ENCODE measurements at regions not wholly inside any gene's neighbourhood (a gene's known extent, or its start where the extent isn't known, plus 50 kb on each side); places are given as distances from the start of the nearest gene placed in this dataset.

DNA sequence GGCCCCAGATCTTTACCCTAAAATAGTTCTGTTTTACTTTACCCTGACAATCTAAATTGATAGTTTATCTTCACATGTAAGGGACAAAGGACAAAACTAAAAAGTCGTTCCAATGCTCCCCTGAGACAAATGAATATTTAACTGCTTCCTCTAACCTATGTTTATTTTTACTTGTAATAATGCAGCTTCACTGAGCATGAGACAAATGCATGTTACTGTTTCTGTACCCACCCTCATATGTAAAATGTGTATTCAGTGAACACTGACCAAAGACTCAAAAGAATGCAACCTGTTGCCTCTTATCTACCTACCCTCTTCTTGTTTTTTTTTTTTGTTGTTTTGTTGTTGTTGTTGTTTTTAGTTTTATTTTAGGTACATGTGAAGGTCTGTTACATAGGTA is 1570.9 kb upstream of the SLC39A10 start:
- intact Hi-C loops (cut with micrococcal nuclease; ENCODE audit: unreplicated experiment), result no loop called here
- BruUV-seq (replicated peaks), result no TSS peak
- H3K4me3 ChIP-seq (ENCODE audit: low read depth, low read length), result no peak overlapping the region

GRCh38 chr2:194079989-194080388 is 1577.0 kb upstream of the SLC39A10 start:
- TF ChIP-seq, protein P1, sequence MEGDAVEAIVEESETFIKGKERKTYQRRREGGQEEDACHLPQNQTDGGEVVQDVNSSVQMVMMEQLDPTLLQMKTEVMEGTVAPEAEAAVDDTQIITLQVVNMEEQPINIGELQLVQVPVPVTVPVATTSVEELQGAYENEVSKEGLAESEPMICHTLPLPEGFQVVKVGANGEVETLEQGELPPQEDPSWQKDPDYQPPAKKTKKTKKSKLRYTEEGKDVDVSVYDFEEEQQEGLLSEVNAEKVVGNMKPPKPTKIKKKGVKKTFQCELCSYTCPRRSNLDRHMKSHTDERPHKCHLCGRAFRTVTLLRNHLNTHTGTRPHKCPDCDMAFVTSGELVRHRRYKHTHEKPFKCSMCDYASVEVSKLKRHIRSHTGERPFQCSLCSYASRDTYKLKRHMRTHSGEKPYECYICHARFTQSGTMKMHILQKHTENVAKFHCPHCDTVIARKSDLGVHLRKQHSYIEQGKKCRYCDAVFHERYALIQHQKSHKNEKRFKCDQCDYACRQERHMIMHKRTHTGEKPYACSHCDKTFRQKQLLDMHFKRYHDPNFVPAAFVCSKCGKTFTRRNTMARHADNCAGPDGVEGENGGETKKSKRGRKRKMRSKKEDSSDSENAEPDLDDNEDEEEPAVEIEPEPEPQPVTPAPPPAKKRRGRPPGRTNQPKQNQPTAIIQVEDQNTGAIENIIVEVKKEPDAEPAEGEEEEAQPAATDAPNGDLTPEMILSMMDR (IDR thresholded peaks at IDR 0.05; ENCODE audit: insufficient read depth in 1 of 2, low read depth in 1 of 2, low read length in 1 of 2, severe bottlenecking in 1 of 2, unreplicated experiment in 1 of 2), result no peak
- Histone ChIP-seq H3K36me3 (ENCODE audit: control insufficient read depth, insufficient read depth, low read length) (no peaks in the 10 kb centered on the region), H3K4me1 (no peaks in the 10 kb centered on the region), H3K4me3 (ENCODE audit: low read depth, low read length) (no peak overlapping the region), H3K27me3 (replicated peaks; ENCODE audit: control insufficient read depth, insufficient read depth, low read length) (no peaks in the 10 kb centered on the region), H3K9me3 (no peaks in the 10 kb centered on the region)
- no peak for DNase-seq
- Mint-ChIP-seq H3K27me3 (ENCODE audit: insufficient read depth, unreplicated experiment) (no peaks in the 10 kb centered on the region), H3K4me3 (ENCODE audit: unreplicated experiment) (no peak overlapping the region), H3K9me3 (ENCODE audit: unreplicated experiment) (no peaks in the 10 kb centered on the region), H3K36me3 (ENCODE audit: insufficient read depth, unreplicated experiment) (no peaks in the 10 kb centered on the region), H3K27ac (ENCODE audit: unreplicated experiment) (no peak overlapping the region), H3K4me1 (ENCODE audit: low read depth, unreplicated experiment) (no peaks in the 10 kb centered on the region)
- intact Hi-C loops (cut with micrococcal nuclease; ENCODE audit: unreplicated experiment), result no loop called here
- ChIA-PET CTCF (no interaction called here), POLR2A (no interaction called here)
- BruUV-seq (replicated peaks), result no TSS peak

More for the DNA sequence above, 1570.9 kb upstream of the SLC39A10 start:
- POLR2A ChIA-PET, result no interaction called here
- Mint-ChIP-seq H3K27me3 (ENCODE audit: insufficient read depth, unreplicated experiment) (no peaks in the 10 kb centered on the region), H3K36me3 (ENCODE audit: insufficient read depth, unreplicated experiment) (no peaks in the 10 kb centered on the region), H3K9me3 (ENCODE audit: unreplicated experiment) (no peaks in the 10 kb centered on the region), H3K4me3 (ENCODE audit: unreplicated experiment) (no peak overlapping the region), H3K4me1 (ENCODE audit: low read depth, unreplicated experiment) (no peaks in the 10 kb centered on the region), H3K27ac (ENCODE audit: unreplicated experiment) (no peak overlapping the region)
- TF ChIP-seq, protein P1 (IDR thresholded peaks at IDR 0.05; ENCODE audit: insufficient read depth in 1 of 2, low read depth in 1 of 2, low read length in 1 of 2, severe bottlenecking in 1 of 2, unreplicated experiment in 1 of 2), result no peak
- Histone ChIP-seq H3K27me3 (replicated peaks; ENCODE audit: control insufficient read depth, insufficient read depth, low read length) (no peaks in the 10 kb centered on the region), H3K4me1 (no peaks in the 10 kb centered on the region), H3K36me3 (ENCODE audit: control insufficient read depth, insufficient read depth, low read length) (no peaks in the 10 kb centered on the region), H3K9me3 (no peaks in the 10 kb centered on the region)
- CTCF ChIA-PET, result no interaction called here
- DNase-seq, result no peak

DNA sequence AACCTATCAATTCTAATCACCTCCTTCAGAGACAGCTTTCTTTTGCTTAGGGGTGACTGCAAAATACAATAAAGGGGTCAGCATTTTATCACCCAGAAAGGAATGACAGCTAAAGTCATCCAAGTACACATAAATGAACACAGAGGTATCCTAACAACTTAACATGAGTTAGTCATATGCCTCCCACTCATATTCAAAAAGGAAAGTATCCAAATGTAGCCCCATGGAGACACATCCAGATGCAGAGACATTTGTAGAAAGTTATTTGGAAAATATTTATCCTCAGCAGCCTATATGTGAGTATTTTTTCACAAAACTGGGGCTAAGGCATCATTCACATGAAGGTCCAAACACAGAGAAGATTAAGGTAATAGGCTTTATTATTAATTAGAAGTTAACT is 1579.7 kb upstream of the SLC39A10 start:
- no TSS peak for BruUV-seq (replicated peaks)
- ChIA-PET POLR2A (no interaction called here), CTCF (no interaction called here)
- Mint-ChIP-seq H3K4me1 (ENCODE audit: low read depth, unreplicated experiment) (no peaks in the 10 kb centered on the region), H3K36me3 (ENCODE audit: insufficient read depth, unreplicated experiment) (no peaks in the 10 kb centered on the region), H3K4me3 (ENCODE audit: unreplicated experiment) (no peak overlapping the region), H3K27ac (ENCODE audit: unreplicated experiment) (no peak overlapping the region), H3K27me3 (ENCODE audit: insufficient read depth, unreplicated experiment) (no peaks in the 10 kb centered on the region), H3K9me3 (ENCODE audit: unreplicated experiment) (no peaks in the 10 kb centered on the region)
- TF ChIP-seq, protein P1 (IDR thresholded peaks at IDR 0.05; ENCODE audit: insufficient read depth in 1 of 2, low read depth in 1 of 2, low read length in 1 of 2, severe bottlenecking in 1 of 2, unreplicated experiment in 1 of 2), result no peak
- H3K4me3 ChIP-seq (ENCODE audit: low read depth, low read length), result no peak overlapping the region
- no peaks in the 10 kb centered on the region for H3K27me3 ChIP-seq (replicated peaks; ENCODE audit: control insufficient read depth, insufficient read depth, low read length)
- no peaks in the 10 kb centered on the region for H3K36me3 ChIP-seq (ENCODE audit: control insufficient read depth, insufficient read depth, low read length)
- intact Hi-C loops (cut with micrococcal nuclease; ENCODE audit: unreplicated experiment), result no loop called here
- no peaks in the 10 kb centered on the region for H3K4me1 ChIP-seq
- DNase-seq, result no peak
- no peaks in the 10 kb centered on the region for H3K9me3 ChIP-seq
